HG03354 (cell line): ENCODE measurements at regions not wholly inside any gene's neighbourhood (a gene's known extent, or its start where the extent isn't known, plus 50 kb on each side); places are given as distances from the start of the nearest gene placed in this dataset.

Source experiments
- ATAC-seq: cut with Tn5 transposase; IDR thresholded peaks from one replicate; pipeline ENCODE4 v1.9.1; 2021; ENCODE audit warnings: mild to moderate bottlenecking; ENCODE audit not compliant: unreplicated experiment, poor library complexity, severe bottlenecking

DNA sequence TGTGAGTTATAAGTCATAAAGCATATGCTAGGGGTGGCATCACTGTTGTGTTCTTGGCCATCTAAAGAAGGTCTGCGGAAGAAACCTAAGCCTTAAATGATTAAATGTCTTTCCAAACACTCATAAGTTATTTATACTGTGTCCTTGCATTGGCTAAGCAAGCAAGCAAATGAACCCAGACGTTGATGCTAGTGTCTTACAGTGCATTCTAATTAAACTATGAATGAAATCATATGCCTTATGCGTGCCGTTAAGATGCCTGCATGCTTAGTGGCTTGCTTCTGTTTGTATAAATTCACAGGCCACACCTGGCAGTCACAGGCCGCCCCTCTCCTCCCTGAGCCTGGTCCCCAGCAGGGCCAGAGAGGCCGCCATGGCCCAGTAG lies 49.9 kb downstream of the RIN2 start:
- no peak for ATAC-seq

DNA sequence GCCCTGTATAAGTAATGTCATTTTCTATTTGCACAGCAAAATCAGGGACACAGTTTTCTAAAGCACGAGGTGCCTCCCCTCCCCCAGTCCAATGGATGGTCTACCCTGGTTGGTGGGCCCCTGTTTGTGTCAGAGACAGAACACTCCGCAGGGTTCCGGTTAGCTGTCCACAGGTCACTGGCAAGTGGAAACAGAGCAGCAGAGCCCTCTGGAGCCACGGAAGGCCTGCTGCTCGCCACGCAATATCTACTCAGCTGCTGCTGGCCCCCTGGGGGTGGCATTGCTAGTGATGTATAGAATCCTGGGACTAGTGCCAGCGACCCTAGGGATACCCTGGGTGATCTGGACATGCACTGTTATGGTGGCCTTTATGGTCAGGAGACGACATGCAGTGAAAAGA lies 50.4 kb downstream of the RIN2 start:
- no peak for ATAC-seq

DNA sequence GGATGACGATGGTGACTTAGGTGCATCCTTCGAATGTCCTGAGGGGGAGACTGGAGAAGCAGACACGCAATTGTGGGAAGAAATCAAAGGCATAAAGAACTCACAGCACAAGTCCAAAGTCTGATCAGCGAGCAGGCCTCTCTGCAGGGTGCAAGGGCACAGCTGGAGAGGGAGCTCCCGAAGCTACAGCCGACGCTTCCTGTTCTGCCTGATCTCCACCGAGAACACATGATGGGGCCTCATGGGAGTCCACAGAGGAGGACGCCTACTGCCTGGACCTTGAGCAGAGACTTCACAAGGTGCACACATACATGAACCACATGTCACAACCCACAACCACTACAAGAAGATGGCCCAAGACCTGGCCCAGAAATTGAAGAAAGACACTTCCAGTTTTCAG lies 51.4 kb downstream of the RIN2 start:
- no peak for ATAC-seq

DNA sequence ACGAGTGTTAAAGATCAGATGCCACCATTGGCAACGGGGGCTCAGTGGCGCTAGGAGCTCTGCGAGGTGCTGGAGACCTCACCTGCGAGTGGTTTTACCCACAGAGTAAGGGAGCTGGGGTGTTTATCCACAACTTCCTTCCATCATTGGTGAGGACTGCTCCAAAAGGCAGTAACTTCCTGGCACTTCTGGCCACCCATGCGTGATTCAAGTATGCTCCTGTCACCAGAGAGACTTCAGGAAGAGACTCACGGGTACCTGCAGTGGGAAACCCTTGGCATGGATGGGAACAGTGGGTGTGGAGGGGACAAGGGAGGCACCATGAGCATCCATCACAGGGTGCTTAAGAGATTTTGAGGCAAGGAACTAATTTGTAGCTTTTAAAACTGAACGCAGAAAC lies 53.2 kb downstream of the RIN2 start:
- no peak for ATAC-seq

DNA sequence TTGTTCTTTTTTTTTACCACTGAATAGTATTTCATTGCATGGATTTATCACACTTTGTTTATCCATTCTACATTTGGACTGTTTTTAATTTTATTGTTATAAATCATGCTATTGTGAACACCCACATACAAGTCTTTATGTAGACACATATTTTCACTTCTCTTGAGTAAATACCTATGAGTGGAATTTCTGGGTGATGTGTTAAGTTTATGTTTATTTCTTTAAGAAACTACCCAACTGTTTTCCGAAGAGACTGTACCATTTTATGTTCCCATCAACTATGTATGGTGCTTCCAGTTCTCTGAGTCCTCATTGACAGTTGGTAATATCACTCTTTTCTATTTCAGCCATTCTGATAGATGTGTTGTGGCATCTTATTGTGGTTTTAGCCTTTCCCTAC lies 54.0 kb downstream of the RIN2 start:
- ATAC-seq = no peak

DNA sequence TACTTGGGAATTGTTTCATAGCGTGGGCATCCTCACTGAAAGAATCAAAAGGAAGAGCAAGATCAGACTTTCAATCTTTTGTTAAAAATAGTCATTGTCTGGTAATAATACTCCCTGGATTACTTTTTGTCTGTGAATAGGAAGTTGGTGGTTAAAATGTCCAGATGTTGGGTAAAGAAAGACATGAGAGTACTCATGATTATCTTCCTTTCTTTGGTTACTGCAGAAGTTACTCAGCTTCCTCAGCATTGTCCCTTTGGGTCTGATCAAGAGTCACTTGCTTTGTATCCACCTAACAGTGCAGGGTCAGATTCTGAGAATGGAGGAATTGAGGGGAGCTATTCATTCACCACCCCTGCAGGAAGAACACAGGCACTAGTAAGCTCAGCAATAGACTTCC lies 54.6 kb downstream of the RIN2 start:
- no peak for ATAC-seq

DNA sequence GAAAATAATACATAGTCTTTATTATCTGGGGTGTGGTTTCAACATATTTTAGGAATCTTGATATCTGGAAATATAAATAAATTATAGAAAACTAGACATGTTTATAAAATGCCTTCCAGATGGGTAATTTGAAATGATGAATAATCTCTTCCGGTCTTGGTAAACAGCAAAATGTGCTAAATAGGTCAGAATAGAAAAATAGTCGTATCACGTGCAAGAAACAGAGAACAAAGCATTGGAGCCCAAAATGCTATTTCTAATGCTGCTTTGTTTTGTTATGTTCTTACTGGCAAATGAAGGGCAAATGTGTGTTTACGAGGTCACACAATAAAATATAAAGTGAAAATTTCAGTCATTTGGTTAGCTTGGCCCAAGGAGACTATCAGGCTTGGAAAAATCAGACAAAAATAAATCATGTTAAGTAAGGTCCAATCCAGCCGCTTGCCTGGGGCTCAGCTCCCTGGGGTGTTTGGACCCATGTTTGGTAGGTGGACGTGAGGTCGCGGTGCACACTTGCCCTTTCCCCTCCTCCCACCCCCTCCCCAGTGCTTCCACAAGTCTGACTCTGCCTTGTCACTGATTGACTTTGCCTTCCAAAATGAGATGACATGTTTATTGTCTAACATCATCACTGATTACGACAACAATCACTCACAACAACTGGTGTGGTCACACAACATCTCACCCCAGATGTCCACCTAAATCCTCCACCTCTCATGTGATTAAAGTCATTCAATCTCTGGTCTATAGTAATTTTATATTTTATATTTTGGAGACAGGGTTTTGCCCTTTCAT lies 56.0 kb downstream of the RIN2 start:
- no peak for ATAC-seq

DNA sequence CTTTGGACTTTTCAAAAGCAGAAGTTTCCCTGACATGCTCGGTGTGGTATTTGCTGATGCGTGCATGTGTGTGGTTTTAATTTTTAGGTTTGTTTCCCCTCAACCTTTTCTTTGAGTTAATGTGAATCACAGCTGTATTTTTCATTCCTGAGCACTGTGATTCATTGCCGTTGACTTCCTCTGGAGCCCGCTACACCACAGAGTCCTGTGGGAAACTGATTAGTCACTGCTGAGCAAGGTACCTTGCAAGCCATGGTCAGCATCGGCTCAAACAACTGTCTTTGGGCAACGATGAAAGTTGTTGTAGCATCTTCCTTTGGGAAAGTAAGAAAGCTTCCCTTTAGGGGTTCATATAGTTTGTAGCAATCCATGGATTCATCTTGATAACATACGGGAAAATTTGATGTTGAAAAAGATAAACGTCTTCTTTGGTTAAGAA lies 57.5 kb downstream of the RIN2 start:
- ATAC-seq = no peak

DNA sequence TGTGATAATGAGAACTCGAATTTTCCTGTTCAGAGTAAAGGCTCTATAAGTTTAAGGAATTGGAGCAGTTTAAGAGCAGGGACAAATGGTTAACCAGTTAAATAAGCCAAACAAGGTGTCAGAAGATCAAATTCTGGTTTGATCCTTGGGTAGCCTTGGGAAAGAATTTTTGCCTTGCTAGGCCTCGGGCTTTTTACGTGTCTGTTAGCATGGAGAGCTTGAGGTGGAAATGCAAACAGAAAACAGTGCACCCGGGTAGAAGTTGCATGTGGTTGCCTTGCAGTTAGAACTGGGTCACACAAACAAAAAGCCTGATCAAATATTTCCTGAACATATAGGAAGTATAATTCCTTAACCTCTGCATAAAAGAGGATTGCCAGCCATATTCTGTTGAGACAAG lies 58.3 kb downstream of the RIN2 start:
- no peak for ATAC-seq

DNA sequence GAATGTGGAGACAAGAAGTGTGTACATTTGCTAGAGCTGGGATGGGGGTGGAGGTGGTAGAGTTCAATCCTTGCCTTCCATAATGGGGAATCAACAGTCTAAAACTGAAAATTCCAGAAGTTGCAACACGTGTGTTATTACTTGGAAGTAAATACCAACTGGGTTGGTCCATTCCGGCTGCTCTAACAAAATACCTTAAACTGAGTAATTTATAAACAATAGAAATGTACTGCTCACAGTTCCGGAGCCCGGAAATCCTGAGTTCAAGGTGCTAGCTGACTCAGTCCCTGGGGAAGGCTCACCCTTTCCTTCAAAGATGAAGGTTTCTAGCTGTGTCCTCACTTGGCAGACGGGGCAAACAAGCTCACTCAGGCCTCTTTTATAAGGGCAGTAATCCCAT lies 59.0 kb downstream of the RIN2 start:
- no peak for ATAC-seq

DNA sequence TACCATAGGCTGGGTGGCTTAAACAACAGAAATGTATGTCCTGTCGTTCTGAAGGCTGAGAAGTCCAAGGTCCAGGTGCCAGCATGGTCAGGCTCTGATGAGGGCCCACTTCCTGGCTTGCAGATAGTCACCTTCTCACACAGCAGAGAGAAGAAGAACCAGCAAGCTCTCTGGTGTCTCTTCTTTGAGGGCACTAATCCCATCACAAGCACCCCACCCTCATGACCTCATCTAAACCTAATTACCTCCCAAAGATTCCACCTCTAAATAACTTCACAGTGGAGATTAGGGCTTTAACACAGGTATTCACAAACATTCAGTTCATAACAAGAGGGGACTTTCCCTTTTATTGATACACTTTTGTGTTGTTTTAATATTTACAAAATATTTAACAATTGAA lies 61.1 kb downstream of the RIN2 start:
- ATAC-seq = no peak

DNA sequence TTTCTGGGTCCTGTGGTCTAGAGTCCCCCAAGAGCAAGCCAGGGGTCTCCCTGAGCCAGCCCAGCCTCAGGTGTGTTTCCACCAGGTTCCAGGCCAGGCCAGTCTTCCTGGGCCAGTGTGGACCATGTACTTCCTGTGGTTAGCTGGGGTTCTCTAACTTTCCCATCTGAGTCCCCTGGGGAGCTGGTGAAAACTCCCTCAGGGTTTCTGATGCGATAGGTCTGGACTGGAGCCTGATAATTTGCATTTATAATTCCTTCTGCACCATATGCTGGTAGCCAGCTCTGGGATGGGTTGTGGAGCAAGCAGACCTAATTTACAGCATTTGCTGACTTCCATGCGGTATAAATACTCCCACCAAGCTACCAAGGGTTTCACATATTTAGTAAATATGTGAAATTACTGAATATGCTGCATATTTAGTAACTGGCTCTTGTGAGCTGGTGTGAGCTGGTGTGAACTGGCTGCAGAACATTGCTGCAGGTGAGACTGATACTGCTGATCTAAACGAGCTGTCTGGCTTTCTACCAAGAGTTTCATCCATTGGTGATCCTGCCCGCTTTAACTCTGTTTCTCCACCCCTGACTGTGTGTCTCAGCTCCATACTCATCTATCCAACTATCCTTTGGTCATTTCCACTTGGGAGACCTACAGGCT lies 62.6 kb downstream of the RIN2 start:
- no peak for ATAC-seq

DNA sequence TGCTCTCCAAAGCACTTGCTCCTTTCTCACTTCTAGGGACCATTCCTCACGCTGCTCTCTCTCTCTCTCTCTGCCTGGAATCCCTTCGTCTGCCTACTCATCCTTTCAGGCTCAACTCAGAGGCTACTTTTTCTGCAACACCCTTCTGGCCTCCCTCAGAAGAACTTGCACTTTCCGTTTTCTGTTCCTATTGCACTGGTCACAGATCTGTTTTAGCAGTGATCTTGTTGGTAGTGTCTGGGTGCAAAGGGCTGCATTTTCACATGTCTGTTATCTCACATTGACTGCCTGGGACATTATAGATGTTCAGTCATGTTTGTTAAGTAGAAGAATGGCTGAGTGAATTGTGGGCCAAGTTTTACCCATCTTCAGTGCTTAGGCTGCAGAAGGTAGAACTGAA lies 63.5 kb downstream of the RIN2 start:
- no peak for ATAC-seq

DNA sequence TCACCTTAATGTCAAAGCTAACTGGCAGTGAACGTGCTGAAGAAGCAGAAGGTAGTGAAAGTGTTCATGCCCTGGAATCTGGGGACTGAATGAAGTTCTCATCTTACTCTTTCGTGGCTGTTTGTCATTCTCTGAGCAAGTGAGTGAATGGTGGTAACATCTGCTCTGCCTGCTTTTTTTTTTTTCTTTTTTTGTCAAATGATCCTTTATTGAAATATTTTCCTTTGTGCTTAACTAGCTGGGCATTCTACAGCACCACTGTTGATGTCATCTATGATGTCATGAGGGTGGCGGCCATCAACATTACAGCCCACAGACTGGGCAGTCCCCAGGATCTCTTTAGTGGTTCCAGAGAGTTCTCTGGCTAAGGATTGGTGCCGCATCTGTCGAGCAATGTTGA lies 65.2 kb downstream of the RIN2 start:
- ATAC-seq = no peak

DNA sequence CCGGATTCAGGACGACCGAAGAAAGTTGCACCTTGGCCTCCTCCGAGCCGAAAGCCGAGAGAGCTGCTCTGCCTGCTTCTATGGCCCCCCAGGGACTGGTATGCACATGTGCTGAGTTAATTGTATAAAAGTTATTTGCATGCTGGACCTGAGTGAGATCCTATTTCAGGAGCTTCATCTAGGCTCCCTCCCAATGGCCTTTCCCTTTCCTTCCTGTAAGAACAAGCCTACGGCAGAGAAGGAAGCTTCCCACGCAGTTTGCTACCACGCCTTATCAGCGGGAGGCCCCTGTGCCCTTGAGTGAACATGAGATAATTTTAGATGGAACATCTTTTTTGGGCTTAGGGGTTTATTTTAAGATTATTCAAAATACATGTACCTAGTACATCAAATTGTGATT lies 65.9 kb downstream of the RIN2 start:
- ATAC-seq = no peak

DNA sequence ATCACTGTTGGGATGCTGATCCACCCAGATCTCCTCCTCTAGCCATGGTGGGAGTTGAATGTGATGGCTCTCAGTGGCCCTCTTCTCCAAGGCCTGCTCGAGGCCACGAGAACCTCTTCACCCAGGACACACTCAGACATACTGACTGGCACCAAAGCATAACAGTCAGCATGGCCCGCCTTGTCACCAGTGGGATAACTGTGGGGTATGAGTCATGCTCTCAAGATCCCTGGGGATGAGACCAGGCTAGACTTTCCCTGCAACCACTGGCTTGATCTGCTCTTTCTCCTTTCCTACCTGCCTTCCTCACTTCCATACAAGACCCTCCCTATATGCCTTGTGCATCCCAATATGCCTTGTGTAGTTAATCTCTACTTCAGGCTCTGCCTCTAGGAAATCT lies 66.8 kb downstream of the RIN2 start:
- no peak for ATAC-seq

DNA sequence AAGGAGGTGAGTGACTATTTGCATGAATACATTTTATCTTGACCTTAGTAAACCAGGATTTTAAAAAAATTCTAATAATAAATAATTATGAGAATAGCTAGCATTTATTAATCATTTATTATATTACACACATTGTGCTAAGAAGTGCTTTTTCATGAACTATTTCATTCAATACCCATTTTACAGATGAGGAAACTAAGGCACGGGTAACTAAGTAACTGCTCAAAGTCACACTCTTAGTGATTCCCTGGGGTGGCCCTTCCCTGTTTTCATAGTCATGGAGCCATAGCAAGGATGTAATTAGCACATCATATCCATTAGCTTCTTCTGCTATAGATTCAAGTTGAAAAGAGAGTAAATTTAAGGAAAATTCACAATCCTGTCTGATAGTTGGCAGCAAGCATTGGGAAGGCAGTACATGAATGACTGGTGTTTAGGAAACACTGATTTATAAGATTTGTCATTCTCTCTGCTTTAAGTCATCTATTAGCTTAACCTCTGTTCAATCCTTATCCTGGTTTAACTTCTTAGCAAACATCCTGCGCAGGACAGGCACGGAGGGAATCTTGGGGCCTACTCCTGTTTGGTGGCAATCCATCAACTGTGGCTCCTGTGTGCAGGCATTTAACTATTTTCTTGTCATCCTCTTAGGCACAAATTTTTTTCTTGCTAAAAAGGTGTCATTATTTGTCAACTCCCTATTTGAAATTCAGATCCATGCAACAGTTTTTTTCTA lies 68.3 kb downstream of the RIN2 start:
- no peak for ATAC-seq

DNA sequence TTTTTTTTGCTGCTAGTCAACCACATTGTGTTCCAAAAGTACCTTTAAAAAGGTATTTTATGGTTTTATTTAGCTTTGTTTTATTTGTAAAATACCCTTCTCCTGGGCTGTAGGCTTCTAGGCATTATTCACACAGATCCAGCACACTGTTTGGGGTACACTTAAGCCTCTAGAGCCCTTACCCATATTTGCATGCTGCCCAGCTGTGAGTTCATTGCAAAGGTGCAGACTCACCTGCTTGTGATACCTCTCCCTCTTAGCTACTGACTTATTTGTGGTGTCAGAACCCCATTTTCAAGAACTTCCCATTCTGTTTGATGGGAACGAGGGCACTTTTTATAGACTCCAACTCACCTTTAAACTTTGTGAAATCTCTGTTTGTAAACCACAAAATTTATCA lies 69.8 kb downstream of the RIN2 start:
- peak; percentile 41 for ATAC-seq

DNA sequence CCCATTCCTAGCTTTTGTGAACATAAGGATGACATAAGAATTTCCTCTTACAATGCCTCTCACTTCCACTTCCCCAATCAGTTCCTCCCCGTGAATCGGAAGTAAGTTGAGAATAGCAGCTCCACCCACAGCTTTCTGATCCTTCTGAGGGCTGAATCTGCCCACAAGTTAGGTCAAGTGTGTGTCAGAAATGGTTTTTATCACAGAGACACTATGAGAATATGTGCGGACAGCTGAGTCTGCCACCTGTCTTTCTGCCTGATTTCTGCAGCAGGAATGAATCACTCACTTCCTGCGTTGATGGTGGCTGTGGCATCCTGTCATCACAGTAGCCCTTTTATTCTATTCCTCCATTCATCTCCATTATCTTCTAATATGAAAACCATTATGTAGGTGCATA lies 70.2 kb downstream of the RIN2 start:
- peak; percentile 95 for ATAC-seq

DNA sequence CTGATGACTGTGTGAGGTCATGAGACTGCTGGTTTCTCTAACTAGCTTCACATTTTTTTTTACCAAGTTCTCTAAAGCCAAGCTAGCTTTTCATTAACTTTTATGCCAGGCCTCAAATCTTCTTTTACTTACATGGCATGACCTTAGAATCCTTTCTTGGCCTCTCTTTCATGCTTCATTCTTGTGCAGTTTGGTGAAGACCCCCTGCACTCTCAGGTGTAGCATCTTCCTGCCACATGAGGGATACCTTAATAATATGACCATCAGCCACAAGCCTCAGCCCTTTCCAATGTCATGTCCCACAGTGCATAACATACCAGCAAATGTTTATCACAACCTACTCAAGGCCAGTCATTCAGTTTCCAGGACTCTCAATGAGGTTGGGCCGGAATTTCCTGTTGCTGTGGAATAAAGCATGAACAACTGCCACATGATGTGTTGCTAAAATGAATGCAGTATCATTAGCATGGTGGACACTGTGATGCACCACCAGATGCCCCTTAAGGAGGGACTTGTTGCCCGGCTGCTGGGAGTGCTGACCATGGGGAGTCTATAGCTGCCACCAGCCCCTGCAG lies 72.2 kb downstream of the RIN2 start:
- no peak for ATAC-seq

DNA sequence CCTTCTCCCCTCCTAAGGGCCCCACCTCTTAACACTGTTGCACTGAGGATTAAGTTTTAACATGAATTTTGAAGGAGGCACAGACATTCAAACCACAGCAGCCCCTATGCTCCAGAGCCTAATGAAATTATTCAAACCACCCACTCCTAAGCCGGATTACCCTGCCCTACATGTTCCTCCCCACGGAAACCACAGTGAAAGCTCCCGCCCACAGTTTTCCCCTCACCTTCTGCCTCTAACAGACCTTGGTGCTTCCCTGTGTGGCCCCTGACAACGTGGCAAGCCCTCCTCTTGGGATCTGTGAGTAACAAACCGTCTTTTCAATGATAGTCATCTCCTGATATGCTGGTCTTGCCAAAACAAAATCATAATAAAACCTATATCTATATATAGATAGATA lies 74.8 kb downstream of the RIN2 start:
- ATAC-seq = no peak
